ENCODE measurements at regions not wholly inside any gene's neighbourhood (a gene's known extent, or its start where the extent isn't known, plus 50 kb on each side); places are given as distances from the start of the nearest gene placed in this dataset.
"Not testable (repeated sequence)": the region's sequence is repeated elsewhere in the genome, so short reads cannot be mapped to it uniquely, and the experiment has no call there.

DNA sequence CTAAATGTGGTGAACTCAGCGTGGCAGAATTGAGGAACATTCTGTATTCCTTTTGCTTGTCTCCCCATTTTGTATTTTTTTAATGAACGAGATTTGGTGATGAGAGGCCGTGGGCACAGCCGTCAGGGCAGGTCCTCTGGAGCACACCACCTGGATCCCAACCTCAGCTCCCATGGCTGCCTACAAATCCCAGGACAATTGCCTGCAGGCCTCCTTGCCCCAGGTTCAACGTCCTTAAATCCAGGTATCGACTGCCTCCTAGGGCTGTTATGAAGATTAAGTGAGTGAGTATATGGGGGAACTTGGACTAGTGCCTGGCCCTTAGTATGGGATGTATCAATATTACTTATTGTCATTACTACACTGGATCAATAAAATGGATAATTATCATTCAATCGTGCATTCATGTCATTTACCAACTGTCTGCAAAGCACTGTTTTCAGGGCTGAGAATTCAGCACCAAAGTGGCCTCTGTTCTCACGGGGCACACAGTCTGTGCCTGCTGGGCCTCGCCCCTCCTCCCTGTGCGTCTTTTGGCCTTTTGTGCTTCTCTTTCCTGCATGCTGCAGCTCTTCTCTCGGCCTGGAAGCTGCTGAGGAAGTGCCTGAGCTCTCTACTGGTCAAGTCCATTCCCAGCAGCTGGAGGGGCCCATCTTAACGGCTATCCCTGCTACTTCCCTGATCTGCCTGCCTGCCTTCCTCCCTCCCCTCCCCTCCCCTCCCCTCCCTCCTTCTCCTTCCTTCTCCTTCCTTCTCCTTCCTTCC lies 1343.7 kb downstream of the BRD1 start:
- no peak for DNase-seq

DNA sequence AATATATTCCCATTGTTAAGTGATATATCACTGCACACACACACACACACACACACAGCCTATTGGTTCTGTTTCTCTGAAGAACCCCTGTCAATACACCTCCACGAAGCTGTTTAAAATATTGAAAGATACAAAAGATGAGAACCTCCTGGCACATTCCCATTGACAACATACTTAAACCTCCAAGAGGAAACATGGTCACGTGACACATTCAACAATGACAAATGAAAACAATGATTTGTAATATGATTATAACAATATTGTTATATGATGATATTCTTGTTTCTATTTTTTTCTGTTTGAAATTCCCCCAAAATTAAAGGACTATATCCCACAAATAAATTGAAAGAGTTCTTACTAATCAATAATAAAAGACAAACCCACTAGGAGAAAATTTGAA lies 1344.9 kb downstream of the BRD1 start:
- no peak for DNase-seq

DNA sequence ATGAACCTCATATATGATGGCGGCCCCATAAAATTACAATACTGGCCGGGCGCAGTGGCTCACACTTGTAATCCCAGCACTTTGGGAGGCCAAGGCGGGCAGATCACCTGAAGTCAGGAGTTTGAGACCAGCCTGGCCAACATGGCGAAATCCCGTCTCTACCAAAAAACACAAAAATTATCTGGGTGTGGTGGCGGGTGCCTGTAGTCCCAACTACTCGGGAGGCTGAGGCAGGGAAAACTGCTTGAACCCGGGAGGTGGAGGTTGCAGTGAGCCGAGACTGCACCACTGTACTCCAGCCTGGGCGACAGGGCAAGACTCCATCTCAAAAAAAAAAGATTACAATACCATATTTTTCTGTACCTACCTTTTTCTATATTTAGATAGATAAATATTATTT lies 1345.5 kb downstream of the BRD1 start:
- DNase-seq = not testable (repeated sequence)

GRCh38 chr22:48481748-48482147 lies 1345.9 kb downstream of the BRD1 start:
- DNase-seq = no peak

DNA sequence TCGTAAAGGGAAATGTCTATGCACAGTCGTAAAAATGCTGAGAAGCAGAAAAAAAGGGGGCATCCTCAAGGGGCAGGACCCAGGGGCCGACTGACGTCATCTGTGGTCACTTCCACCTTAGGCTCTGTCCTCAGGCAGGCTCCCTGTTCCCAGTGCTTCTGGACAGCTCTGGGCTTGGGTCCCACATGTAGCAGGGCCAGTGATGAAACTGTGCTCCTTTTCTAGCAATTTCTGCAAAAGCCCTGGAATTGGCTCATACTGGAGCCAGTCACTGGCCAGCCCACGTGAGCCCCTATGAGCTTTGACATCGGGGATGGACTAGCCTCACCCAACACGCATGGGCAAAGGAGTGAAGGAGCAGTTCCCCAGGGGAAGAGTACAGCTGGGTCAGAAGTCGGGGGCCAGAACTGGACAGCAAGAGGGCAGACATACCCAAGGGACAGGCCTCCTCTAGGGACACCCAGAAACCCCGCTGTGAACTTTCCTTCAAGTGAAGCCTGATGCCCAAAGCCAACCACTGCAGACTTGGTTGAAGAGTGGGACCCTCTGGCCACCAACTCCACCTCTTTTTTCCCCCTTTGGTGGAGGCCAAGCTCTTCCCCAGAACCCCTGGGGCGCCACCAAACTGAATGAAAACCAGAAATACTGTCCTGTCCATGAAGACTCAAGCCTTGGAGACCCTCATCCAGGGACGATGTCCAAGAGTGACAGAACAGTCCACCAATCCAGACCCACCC lies 1349.0 kb downstream of the BRD1 start:
- no peak for DNase-seq

DNA sequence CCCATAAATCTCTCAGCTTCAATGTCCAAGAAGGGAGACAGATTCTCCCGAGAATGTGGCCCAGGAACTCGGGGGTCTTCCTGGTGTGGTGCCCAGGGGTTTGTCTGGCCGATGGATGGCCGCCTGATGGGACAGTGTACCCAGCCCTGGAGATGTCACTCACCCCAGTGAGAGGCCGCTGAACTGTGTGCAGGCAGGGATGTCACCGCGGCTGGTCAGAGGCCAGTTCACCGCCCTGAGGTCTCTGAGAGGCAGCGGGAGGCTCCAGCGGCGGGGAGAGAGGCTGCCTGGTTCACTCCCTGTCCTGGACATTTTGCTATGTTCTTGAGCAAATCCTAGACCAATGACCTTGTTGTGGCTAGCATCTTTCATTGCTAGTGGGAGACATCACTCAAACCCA lies 1349.5 kb downstream of the BRD1 start:
- DNase-seq = no peak

DNA sequence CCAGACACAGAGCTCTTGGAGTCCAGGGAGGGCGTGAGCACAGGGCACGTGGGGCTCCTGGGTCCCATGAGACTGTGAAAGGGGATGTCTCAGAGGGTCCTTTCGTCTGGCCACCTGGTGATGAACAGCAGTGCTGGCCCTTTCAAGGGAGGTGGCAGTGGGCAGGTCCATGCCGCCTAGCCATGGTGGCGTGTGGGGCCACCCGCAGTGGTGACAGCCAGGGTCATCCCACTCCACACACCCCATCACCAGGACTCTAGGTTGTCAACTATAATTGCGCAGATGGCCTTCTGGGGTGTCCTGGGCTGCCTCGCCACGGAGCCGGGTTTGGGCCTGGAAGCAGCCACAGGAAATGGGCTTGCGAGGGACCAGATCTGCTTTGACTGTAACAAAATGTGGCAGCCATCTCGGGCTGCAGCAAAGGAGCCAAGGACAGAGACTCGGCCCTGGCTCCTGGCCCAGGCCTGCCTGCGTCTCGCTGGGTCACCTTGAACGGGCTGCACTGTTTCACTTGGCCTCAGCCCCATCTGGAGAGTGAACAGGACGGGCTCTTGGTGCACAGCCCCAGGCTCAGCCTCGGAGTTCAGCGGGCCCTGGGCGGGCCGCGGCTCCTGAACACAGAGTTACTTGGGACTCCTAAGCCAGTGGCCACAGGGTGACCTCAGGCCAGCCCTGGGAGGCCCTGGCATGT lies 1350.5 kb downstream of the BRD1 start:
- DNase-seq = no peak

DNA sequence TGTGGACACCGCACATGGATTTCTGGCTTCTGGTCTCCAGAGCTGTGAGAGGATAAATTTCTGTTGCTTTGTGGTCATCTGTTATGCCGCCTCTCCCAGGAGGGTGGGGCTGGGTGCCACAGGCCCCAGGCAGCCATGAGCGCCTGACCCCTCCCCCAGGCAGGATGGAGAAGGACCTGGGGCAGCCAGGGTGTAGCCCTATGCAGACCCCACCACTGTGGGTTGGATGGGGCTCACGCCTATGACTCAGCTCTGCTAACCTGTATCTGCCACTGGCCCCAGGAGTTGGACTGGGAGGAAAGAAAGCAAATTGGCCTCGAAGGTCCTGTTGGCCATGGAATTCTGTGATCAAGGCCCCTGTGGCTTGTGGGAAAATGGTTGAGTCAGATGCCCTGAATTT lies 1351.1 kb downstream of the BRD1 start:
- no peak for DNase-seq

DNA sequence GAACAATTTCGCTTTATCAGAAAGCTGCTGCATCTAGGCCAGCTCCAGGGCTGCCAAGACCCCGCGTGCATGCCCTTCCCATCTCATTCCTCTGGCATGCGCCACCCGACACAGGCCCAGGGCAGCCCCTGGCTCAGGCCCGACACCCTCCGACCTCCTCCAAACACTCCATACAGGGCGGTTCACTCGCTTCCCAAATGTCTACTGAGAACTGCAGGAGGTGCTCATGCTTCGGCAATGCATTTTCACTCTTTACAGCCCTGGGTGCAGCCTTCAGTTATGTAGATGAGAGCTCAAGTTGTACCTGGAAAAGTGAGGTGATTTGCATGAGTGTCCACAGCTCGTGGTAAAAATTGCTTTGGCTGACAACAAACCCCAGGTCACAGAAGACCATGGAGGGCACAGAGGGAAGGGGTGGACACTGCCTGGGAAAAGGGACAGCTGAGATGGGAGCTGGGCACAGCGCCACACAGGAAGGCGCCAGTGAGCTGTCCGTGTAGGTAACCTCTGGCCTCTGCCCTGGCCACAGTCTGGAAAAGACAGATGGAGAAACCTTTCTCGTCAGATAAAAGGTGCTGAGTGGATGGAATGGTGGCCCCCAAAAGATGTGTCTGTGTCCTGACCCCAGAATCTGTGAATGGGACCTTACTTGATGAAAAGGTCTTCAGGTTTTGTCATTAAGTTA lies 1351.9 kb downstream of the BRD1 start:
- DNase-seq = no peak

DNA sequence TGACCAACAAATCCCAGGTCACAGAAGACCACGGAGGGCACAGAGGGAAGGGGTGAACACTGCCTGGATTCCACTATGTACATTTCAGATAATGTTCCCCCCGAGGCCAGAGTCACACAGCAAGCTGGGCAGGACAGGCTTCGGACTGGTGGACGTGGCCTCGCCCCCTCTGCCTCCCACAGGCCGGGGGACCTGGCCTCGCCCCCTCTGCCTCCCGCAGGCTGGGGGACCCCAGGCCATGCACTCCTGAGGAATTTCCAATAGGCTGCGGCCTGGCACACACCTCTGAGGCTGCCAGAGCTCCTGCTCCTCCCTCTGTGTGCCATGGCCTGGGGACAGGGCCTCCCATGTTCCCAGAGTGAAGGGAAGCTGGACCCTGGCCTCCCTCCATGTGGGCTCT lies 1352.8 kb downstream of the BRD1 start:
- no peak for DNase-seq

DNA sequence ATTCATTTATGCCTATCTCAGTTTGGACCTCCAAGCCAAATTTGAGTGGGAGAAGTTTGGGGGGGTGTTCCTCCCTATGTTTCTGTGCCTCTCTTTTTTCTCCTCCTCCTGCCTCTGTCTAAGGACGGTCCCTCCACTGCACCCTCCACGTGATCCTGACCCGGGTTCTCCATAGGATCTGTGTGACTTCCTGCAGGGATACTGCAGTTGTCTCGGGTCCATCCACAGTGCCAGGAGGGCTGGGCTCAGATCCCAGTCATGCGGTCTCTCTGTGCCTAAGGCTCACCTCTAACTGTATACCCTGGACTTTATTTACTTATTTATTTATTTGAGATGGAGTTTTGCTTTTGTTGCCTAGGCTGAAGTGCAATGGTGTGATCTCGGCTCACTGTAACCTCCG lies 1354.5 kb downstream of the BRD1 start:
- DNase-seq = no peak

- DNase-seq = no peak
Observed at GRCh38 chr22:48464246-48464645, 1363.4 kb downstream of the BRD1 start.

GRCh38 chr22:48459859-48460823 lies 1367.5 kb downstream of the BRD1 start:
- DNase-seq = no peak

DNA sequence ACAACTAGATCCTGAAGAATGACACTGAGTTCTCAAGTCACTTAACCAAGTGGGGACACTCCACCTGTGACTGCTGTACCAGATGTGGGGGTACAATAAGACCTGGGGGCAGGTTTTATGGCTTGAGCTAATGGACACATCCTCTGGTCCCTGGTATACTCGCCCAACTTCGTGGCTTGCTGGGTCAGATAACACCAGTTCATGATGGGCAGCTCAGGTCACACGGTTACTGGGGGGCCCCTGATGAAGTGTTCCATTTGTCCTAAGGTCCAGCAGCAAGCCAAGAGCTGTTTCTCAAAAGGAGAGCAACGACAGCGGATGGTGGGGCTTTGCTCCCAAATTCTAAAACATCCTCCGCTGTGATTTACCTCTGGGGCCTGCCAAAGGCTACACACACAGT lies 1368.4 kb downstream of the BRD1 start:
- no peak for DNase-seq

DNA sequence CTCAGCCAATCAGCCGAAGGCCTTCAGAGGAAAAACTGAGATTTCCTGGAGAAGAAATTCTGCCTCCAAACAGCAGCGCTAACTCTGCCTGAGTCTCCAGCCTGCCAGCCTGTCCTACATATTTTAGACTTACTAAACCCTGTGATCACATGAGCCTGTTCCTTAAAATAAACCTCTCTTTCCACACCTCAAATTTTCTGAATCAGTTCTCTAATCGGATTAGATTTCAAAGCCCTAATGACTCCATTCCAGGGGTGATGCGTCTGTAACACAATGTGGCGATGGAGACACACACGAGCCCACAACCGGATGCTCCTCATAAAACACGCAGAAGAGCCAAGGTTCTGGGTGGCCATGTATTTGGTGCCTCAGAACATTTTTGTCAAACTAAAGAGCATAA lies 1371.2 kb downstream of the BRD1 start:
- DNase-seq = no peak

- DNase-seq = no peak
Observed at GRCh38 chr22:48453751-48454485, 1373.8 kb downstream of the BRD1 start.

- DNase-seq = no peak
Observed at GRCh38 chr22:48453171-48453570, 1374.5 kb downstream of the BRD1 start.

GRCh38 chr22:48452766-48453165 lies 1374.9 kb downstream of the BRD1 start:
- no peak for DNase-seq

DNA sequence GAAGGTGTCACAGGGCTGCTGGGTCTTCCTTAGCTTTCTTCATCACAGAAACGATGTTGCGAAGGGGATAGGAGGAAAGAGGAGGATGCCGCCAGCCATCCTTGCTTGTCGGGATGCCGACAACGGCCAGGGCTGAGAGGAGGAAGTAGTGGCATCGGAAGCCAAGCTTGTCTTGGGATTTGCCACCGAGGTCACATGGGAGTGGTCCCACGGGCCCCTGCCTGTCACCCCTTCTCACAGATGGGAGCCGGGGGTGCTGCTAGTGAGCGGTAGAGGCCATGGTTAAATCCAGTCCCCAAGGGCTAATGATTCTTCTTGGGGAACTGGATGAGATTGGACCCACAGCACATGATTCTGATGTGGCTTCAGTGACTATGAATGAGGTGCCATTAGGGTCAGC lies 1375.8 kb downstream of the BRD1 start:
- no peak for DNase-seq

DNA sequence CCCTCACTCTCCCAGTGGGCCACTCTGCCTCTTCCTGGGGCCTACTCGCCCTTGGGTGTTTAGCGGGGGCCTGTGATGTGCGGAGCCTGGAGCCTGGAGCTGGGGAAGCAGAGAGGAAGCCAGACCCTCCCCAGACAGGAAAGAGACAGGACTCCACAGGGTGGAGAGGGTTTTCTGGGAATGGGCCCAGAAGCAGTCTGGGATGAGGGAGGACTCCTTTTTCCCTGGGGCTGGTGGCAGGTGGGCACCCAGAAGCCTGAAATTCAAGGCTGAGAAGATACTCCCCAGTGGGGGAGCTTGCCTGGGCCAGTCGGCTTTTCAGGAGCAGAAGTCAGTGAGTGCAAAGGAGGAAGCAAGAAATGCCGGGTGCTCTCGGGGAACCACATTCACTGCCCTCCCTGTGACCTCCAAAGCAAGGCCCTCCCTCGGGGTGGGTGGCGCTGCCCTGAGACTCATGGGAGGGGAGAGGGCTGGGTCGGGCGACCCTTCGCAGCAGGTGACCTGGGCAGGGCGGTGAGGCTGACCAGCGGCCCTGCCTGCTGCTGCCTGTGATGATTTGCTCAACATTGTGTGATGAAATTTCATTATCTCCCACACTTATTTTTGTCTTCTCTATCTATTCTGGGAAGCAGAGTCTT lies 1377.4 kb downstream of the BRD1 start:
- no peak for DNase-seq

Measured in activated naive CD4-positive, alpha-beta T cell treated with anti-CD3 and anti-CD28 coated beads, Interleukin-2, amount 50 U/mL, for 16 hours (primary cell).